Naive thymus-derived CD8-positive, alpha-beta T cell (primary cell): ENCODE measurements at regions not wholly inside any gene's neighbourhood (a gene's known extent, or its start where the extent isn't known, plus 50 kb on each side); places are given as distances from the start of the nearest gene placed in this dataset.
"Not testable (repeated sequence)": the region's sequence is repeated elsewhere in the genome, so short reads cannot be mapped to it uniquely, and the experiment has no call there.

ENCODE experiments used
- ATAC-seq, 2 donors: fragments of 150-1000 bp; cut with Tn5 transposase in 1 of 2; sonication (Bioruptor Pico), chemical (Tn5 transposase) in 1 of 2; 1 replicate in 1 of 2; 2 replicates in 1 of 2; pipeline ENCODE4 v1.10.0; 2021; ENCODE audit warnings: mild to moderate bottlenecking in 2 of 2, moderate library complexity in 2 of 2
- POLR2A ChIA-PET: fragments of 350-600 bp; sonication (Branson Sonifier 250); formaldehyde crosslinking; loops from one replicate; lab custom pipeline; 2021; ENCODE audit warnings: antibody characterized with exemption; lab: Charles Lee
- DNase-seq, 10 donors: peaks; one replicate each; pipeline versions ENCODE4 v3.0.0 to v3.0.0-alpha.2; 2020 to 2022
- H3K27ac Mint-ChIP-seq, 10 donors: one replicate each; pipeline ENCODE4 v1.8.0; 2020 to 2022; ENCODE audit warnings: mild to moderate bottlenecking in 10 of 10, mixed read lengths in 10 of 10, moderate library complexity in 4 of 10, inconsistent platforms in 1 of 10
- H3K27me3 Mint-ChIP-seq, 5 donors: one replicate each; pipeline ENCODE4 v1.8.0; 2021 to 2022; ENCODE audit warnings: mixed read lengths in 5 of 5
- H3K36me3 Mint-ChIP-seq, 3 donors: one replicate each; pipeline ENCODE4 v1.8.0; 2020 to 2022; ENCODE audit warnings: mixed read lengths in 3 of 3, mild to moderate bottlenecking in 2 of 3, inconsistent platforms in 1 of 3
- H3K4me1 Mint-ChIP-seq, 4 donors: one replicate each; pipeline ENCODE4 v1.8.0; 2021 to 2022; ENCODE audit warnings: mixed read lengths in 4 of 4
- H3K4me3 Mint-ChIP-seq, 10 donors: one replicate each; pipeline ENCODE4 v1.8.0; 2020 to 2022; ENCODE audit warnings: mild to moderate bottlenecking in 10 of 10, mixed read lengths in 10 of 10, moderate library complexity in 6 of 10, inconsistent platforms in 1 of 10
- H3K9me3 Mint-ChIP-seq, 9 donors: one replicate each; pipeline ENCODE4 v1.8.0; 2020 to 2022; ENCODE audit warnings: mixed read lengths in 9 of 9, mild to moderate bottlenecking in 3 of 9, inconsistent platforms in 1 of 9, moderate library complexity in 1 of 9

GRCh38 chr3:22660606-22661005 lies 542.5 kb upstream of the UBE2E2 start:
- H3K9me3 Mint-ChIP-seq, result peaks cover 0 to 8% (median 0%) of the 10 kb centered on the region in 9 donors
- POLR2A ChIA-PET, result no interaction called here
- DNase-seq (no peak), ATAC-seq (no peak)
- no peaks in the 10 kb centered on the region for H3K36me3 Mint-ChIP-seq
- H3K4me3 Mint-ChIP-seq, result no peak overlapping the region
- peaks cover 0 to 9% (median 0%) of the 10 kb centered on the region in 5 donors for H3K27me3 Mint-ChIP-seq
- H3K4me1 Mint-ChIP-seq, result no peaks in the 10 kb centered on the region
- no peak overlapping the region for H3K27ac Mint-ChIP-seq

GRCh38 chr3:22661121-22661700 lies 541.9 kb upstream of the UBE2E2 start:
- ATAC-seq, result no peak
- H3K4me1 Mint-ChIP-seq, result no peaks in the 10 kb centered on the region
- H3K36me3 Mint-ChIP-seq, result no peaks in the 10 kb centered on the region
- H3K27ac Mint-ChIP-seq, result no peak overlapping the region
- no peak for DNase-seq
- peaks cover 0 to 8% (median 0%) of the 10 kb centered on the region in 9 donors for H3K9me3 Mint-ChIP-seq
- peaks cover 0 to 4% (median 0%) of the 10 kb centered on the region in 5 donors for H3K27me3 Mint-ChIP-seq
- no peak overlapping the region for H3K4me3 Mint-ChIP-seq
- POLR2A ChIA-PET, result no interaction called here

GRCh38 chr3:22665528-22665927 lies 537.6 kb upstream of the UBE2E2 start:
- H3K9me3 Mint-ChIP-seq, result peaks cover 0 to 5% (median 0%) of the 10 kb centered on the region in 9 donors
- ATAC-seq, result no peak

GRCh38 chr3:22666736-22667135 lies 536.4 kb upstream of the UBE2E2 start:
- peaks cover 0 to 5% (median 0%) of the 10 kb centered on the region in 9 donors for H3K9me3 Mint-ChIP-seq
- no peak for ATAC-seq

More at GRCh38 chr3:22665528-22665927, 537.6 kb upstream of the UBE2E2 start:
- Mint-ChIP-seq H3K27ac (no peak overlapping the region), H3K4me1 (no peaks in the 10 kb centered on the region), H3K27me3 (no peaks in the 10 kb centered on the region), H3K36me3 (no peaks in the 10 kb centered on the region), H3K4me3 (no peak overlapping the region)
- POLR2A ChIA-PET, result no interaction called here
- DNase-seq, result no peak

GRCh38 chr3:22671848-22672247 lies 531.3 kb upstream of the UBE2E2 start:
- Mint-ChIP-seq H3K4me3 (no peak overlapping the region), H3K9me3 (peaks cover 0 to 12% (median 0%) of the 10 kb centered on the region in 9 donors), H3K27ac (no peak overlapping the region), H3K27me3 (no peaks in the 10 kb centered on the region), H3K4me1 (no peaks in the 10 kb centered on the region), H3K36me3 (no peaks in the 10 kb centered on the region)
- ATAC-seq, result no peak
- DNase-seq, result no peak
- POLR2A ChIA-PET, result no interaction called here

More at GRCh38 chr3:22666736-22667135, 536.4 kb upstream of the UBE2E2 start:
- DNase-seq, result no peak
- POLR2A ChIA-PET, result no interaction called here
- Mint-ChIP-seq H3K27ac (no peak overlapping the region), H3K4me3 (no peak overlapping the region), H3K27me3 (no peaks in the 10 kb centered on the region), H3K4me1 (no peaks in the 10 kb centered on the region), H3K36me3 (no peaks in the 10 kb centered on the region)

- H3K36me3 Mint-ChIP-seq, result no peaks in the 10 kb centered on the region
- H3K27ac Mint-ChIP-seq, result no peak overlapping the region
- H3K27me3 Mint-ChIP-seq, result peaks cover 0 to 15% (median 0%) of the 10 kb centered on the region in 5 donors
- peaks cover 0 to 2% (median 0%) of the 10 kb centered on the region in 4 donors for H3K4me1 Mint-ChIP-seq
- H3K9me3 Mint-ChIP-seq, result peaks cover 2 to 36% (median 7%) of the 10 kb centered on the region in 9 donors
- POLR2A ChIA-PET, result no interaction called here
- ATAC-seq, result no peak
- no peak for DNase-seq
- no peak overlapping the region for H3K4me3 Mint-ChIP-seq
Observed at GRCh38 chr3:22684739-22685138, 518.4 kb upstream of the UBE2E2 start.

- Mint-ChIP-seq H3K36me3 (no peaks in the 10 kb centered on the region), H3K27ac (no peak overlapping the region), H3K4me1 (peaks cover 0 to 2% (median 0%) of the 10 kb centered on the region in 4 donors), H3K4me3 (no peak overlapping the region), H3K9me3 (peaks cover 2 to 31% (median 7%) of the 10 kb centered on the region in 9 donors), H3K27me3 (peaks cover 0 to 13% (median 0%) of the 10 kb centered on the region in 5 donors)
- DNase-seq (no peak), ATAC-seq (no peak)
- POLR2A ChIA-PET, result no interaction called here
Observed at GRCh38 chr3:22685597-22685996, 517.5 kb upstream of the UBE2E2 start.

GRCh38 chr3:22691407-22691806 lies 511.7 kb upstream of the UBE2E2 start:
- DNase-seq (no peak), ATAC-seq (no peak)
- H3K4me1 Mint-ChIP-seq, result no peaks in the 10 kb centered on the region
- H3K4me3 Mint-ChIP-seq, result no peak overlapping the region
- H3K27ac Mint-ChIP-seq, result no peak overlapping the region
- peaks cover 0 to 4% (median 0%) of the 10 kb centered on the region in 5 donors for H3K27me3 Mint-ChIP-seq
- POLR2A ChIA-PET, result no interaction called here
- H3K9me3 Mint-ChIP-seq, result peaks cover 0 to 11% (median 2%) of the 10 kb centered on the region in 9 donors
- H3K36me3 Mint-ChIP-seq, result no peaks in the 10 kb centered on the region

- POLR2A ChIA-PET, result no interaction called here
- H3K27ac Mint-ChIP-seq, result no peak overlapping the region
Observed at GRCh38 chr3:22691856-22692628, 511.1 kb upstream of the UBE2E2 start.

GRCh38 chr3:22700876-22701275 lies 502.3 kb upstream of the UBE2E2 start:
- H3K27me3 Mint-ChIP-seq, result no peaks in the 10 kb centered on the region
- POLR2A ChIA-PET, result no interaction called here
- H3K9me3 Mint-ChIP-seq, result peaks cover 0 to 6% (median 0%) of the 10 kb centered on the region in 9 donors
- no peaks in the 10 kb centered on the region for H3K4me1 Mint-ChIP-seq
- no peak for DNase-seq
- no peak overlapping the region for H3K4me3 Mint-ChIP-seq
- no peak overlapping the region for H3K27ac Mint-ChIP-seq
- no peaks in the 10 kb centered on the region for H3K36me3 Mint-ChIP-seq
- ATAC-seq, result no peak

More at GRCh38 chr3:22691856-22692628, 511.1 kb upstream of the UBE2E2 start:
- Mint-ChIP-seq H3K4me1 (no peaks in the 10 kb centered on the region), H3K9me3 (peaks cover 0 to 6% (median 0%) of the 10 kb centered on the region in 9 donors), H3K27me3 (no peaks in the 10 kb centered on the region), H3K36me3 (no peaks in the 10 kb centered on the region), H3K4me3 (no peak overlapping the region)
- DNase-seq, result no peak
- no peak for ATAC-seq

GRCh38 chr3:22704166-22704565 lies 499.0 kb upstream of the UBE2E2 start:
- Mint-ChIP-seq H3K4me3 (no peak overlapping the region), H3K9me3 (peaks cover 0 to 17% (median 4%) of the 10 kb centered on the region in 9 donors), H3K27ac (no peak overlapping the region), H3K4me1 (no peaks in the 10 kb centered on the region), H3K36me3 (peaks cover 0 to 5% (median 0%) of the 10 kb centered on the region in 3 donors), H3K27me3 (peaks cover 0 to 3% (median 0%) of the 10 kb centered on the region in 5 donors)
- POLR2A ChIA-PET, result no interaction called here
- ATAC-seq, result no peak
- DNase-seq, result no peak

GRCh38 chr3:22704571-22705354 lies 498.4 kb upstream of the UBE2E2 start:
- POLR2A ChIA-PET, result no interaction called here
- H3K36me3 Mint-ChIP-seq, result peaks cover 0 to 5% (median 0%) of the 10 kb centered on the region in 3 donors
- DNase-seq, result no peak
- ATAC-seq, result no peak
- no peak overlapping the region for H3K4me3 Mint-ChIP-seq
- H3K27me3 Mint-ChIP-seq, result peaks cover 0 to 3% (median 0%) of the 10 kb centered on the region in 5 donors
- H3K9me3 Mint-ChIP-seq, result peaks cover 0 to 23% (median 6%) of the 10 kb centered on the region in 9 donors
- H3K27ac Mint-ChIP-seq, result no peak overlapping the region
- H3K4me1 Mint-ChIP-seq, result no peaks in the 10 kb centered on the region

- H3K4me3 Mint-ChIP-seq, POLR2A ChIA-PET, H3K27me3 Mint-ChIP-seq, ATAC-seq, DNase-seq, H3K4me1 Mint-ChIP-seq, H3K36me3 Mint-ChIP-seq, H3K27ac Mint-ChIP-seq: not testable (repeated sequence)
- peaks cover 0 to 42% (median 15%) of the 10 kb centered on the region in 9 donors for H3K9me3 Mint-ChIP-seq
Observed at GRCh38 chr3:22706922-22707321, 496.2 kb upstream of the UBE2E2 start.
